HG02943 (cell line): ENCODE measurements at regions not wholly inside any gene's neighbourhood (a gene's known extent, or its start where the extent isn't known, plus 50 kb on each side); places are given as distances from the start of the nearest gene placed in this dataset.
"Not testable (repeated sequence)": the region's sequence is repeated elsewhere in the genome, so short reads cannot be mapped to it uniquely, and the experiment has no call there.

Experiments
- ATAC-seq: cut with Tn5 transposase; IDR thresholded peaks from one replicate; pipeline ENCODE4 v1.9.1; 2021; ENCODE audit warnings: mild to moderate bottlenecking, low read depth, moderate library complexity; ENCODE audit not compliant: unreplicated experiment

GRCh38 chr18:70576276-70577022, 287.6 kb downstream of the SOCS6 start:
- ATAC-seq, result no peak

GRCh38 chr18:70574951-70575350, 286.1 kb downstream of the SOCS6 start:
- ATAC-seq, result not testable (repeated sequence)

- ATAC-seq, result not testable (repeated sequence)
Measured at GRCh38 chr18:70569647-70570046, 280.8 kb downstream of the SOCS6 start.

- ATAC-seq, result no peak
Measured at GRCh38 chr18:70559446-70559845, 270.6 kb downstream of the SOCS6 start.

GRCh38 chr18:70558371-70558770, 269.5 kb downstream of the SOCS6 start:
- ATAC-seq, result no peak

- ATAC-seq, result no peak
Measured at GRCh38 chr18:70554854-70555445, 266.1 kb downstream of the SOCS6 start.

GRCh38 chr18:70553936-70554260, 265.1 kb downstream of the SOCS6 start:
- ATAC-seq, result no peak

GRCh38 chr18:70553245-70553935, 264.5 kb downstream of the SOCS6 start:
- no peak for ATAC-seq

- no peak for ATAC-seq
Measured at GRCh38 chr18:70536370-70537062, 247.7 kb downstream of the SOCS6 start.

- ATAC-seq, result no peak
Measured at GRCh38 chr18:70535041-70535440, 246.2 kb downstream of the SOCS6 start.

- ATAC-seq, result not testable (repeated sequence)
Measured at GRCh38 chr18:70525322-70525721, 236.5 kb downstream of the SOCS6 start.

GRCh38 chr18:70523792-70524182, 234.9 kb downstream of the SOCS6 start:
- no peak for ATAC-seq

GRCh38 chr18:70523035-70523791, 234.4 kb downstream of the SOCS6 start:
- no peak for ATAC-seq

GRCh38 chr18:70522183-70522680, 233.4 kb downstream of the SOCS6 start:
- no peak for ATAC-seq

- ATAC-seq, result no peak
Measured at GRCh38 chr18:70520867-70521266, 232.0 kb downstream of the SOCS6 start.

GRCh38 chr18:70513502-70514171, 224.8 kb downstream of the SOCS6 start:
- ATAC-seq, result no peak

- no peak for ATAC-seq
Measured at GRCh38 chr18:70507970-70508369, 219.1 kb downstream of the SOCS6 start.

GRCh38 chr18:70506511-70506910, 217.7 kb downstream of the SOCS6 start:
- no peak for ATAC-seq

- ATAC-seq, result no peak
Measured at GRCh38 chr18:70503060-70503459, 214.2 kb downstream of the SOCS6 start.

GRCh38 chr18:70501358-70501757, 212.5 kb downstream of the SOCS6 start:
- ATAC-seq, result no peak
